Testis (tissue), 2 donors: ENCODE measurements at regions not wholly inside any gene's neighbourhood (a gene's known extent, or its start where the extent isn't known, plus 50 kb on each side); places are given as distances from the start of the nearest gene placed in this dataset.

Source experiments
- POLR2A ChIP-seq: fragments of 450-650 bp; IDR thresholded peaks from one replicate; pipeline ENCODE4 v1.6.1; 2017; ENCODE audit warnings: antibody characterized with exemption, mild to moderate bottlenecking, moderate library complexity
- TF ChIP-seq, protein P1 (sequence below), 3 experiments: fragments of 450-650 bp in 2 of 3; fragments of 200-600 bp in 1 of 3; sonication (generic) in 1 of 3; IDR thresholded peaks; one replicate each; pipeline ENCODE4 v1.5.1; 2016 to 2019; ENCODE audit warnings: antibody characterized with exemption in 3 of 3, mild to moderate bottlenecking in 2 of 3, moderate library complexity in 1 of 3

DNA sequence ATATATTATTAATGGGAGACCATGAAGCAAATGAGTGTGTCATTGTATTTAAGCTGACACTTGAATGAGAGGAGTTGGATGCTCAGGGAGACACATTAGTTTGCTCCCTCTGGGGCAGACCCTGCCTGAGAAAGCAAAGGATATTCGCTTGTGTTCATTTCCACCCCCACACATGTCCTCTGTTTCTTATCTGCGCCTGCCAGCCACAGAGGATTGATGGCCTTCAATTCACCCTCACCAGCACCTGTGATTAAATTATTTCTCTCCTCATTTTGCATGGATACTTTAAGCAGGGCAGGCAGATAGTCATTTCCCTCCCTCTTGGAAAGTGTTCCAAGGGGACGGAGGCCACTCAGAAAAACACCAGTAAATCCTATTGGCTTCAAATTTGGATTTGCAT lies 185.2 kb upstream of the GMDS start:
- TF ChIP-seq POLR2A: no peak
- TF ChIP-seq, protein P1, sequence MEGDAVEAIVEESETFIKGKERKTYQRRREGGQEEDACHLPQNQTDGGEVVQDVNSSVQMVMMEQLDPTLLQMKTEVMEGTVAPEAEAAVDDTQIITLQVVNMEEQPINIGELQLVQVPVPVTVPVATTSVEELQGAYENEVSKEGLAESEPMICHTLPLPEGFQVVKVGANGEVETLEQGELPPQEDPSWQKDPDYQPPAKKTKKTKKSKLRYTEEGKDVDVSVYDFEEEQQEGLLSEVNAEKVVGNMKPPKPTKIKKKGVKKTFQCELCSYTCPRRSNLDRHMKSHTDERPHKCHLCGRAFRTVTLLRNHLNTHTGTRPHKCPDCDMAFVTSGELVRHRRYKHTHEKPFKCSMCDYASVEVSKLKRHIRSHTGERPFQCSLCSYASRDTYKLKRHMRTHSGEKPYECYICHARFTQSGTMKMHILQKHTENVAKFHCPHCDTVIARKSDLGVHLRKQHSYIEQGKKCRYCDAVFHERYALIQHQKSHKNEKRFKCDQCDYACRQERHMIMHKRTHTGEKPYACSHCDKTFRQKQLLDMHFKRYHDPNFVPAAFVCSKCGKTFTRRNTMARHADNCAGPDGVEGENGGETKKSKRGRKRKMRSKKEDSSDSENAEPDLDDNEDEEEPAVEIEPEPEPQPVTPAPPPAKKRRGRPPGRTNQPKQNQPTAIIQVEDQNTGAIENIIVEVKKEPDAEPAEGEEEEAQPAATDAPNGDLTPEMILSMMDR (IDR thresholded peaks at IDR 0.05): no peak
